ENCODE measurements at regions not wholly inside any gene's neighbourhood (a gene's known extent, or its start where the extent isn't known, plus 50 kb on each side); places are given as distances from the start of the nearest gene placed in this dataset.

- no peak for DNase-seq (ENCODE audit: low read depth)
Observed at GRCh38 chr2:16050908-16051489, 110.6 kb downstream of the MYCN start.

- DNase-seq (ENCODE audit: low read depth) = no peak
Observed at GRCh38 chr2:16050261-16050907, 110.0 kb downstream of the MYCN start.

GRCh38 chr2:16049406-16049805, 109.1 kb downstream of the MYCN start:
- no peak for DNase-seq (ENCODE audit: low read depth)

- DNase-seq (ENCODE audit: low read depth) = no peak
Observed at GRCh38 chr2:16048466-16048865, 108.1 kb downstream of the MYCN start.

GRCh38 chr2:16047701-16048100, 107.4 kb downstream of the MYCN start:
- DNase-seq (ENCODE audit: low read depth) = no peak

- DNase-seq (ENCODE audit: low read depth) = no peak
Observed at GRCh38 chr2:16046649-16047048, 106.3 kb downstream of the MYCN start.

- DNase-seq (ENCODE audit: low read depth) = no peak
Observed at GRCh38 chr2:16045653-16046352, 105.5 kb downstream of the MYCN start.

- no peak for DNase-seq (ENCODE audit: low read depth)
Observed at GRCh38 chr2:16044946-16045456, 104.7 kb downstream of the MYCN start.

GRCh38 chr2:16043627-16044026, 103.3 kb downstream of the MYCN start:
- DNase-seq (ENCODE audit: low read depth) = no peak

GRCh38 chr2:16043192-16043591, 102.8 kb downstream of the MYCN start:
- DNase-seq (ENCODE audit: low read depth) = no peak

GRCh38 chr2:16042201-16042700, 101.9 kb downstream of the MYCN start:
- DNase-seq (ENCODE audit: low read depth) = no peak

GRCh38 chr2:16040271-16041010, 100.1 kb downstream of the MYCN start:
- DNase-seq (ENCODE audit: low read depth) = no peak

- no peak for DNase-seq (ENCODE audit: low read depth)
Observed at GRCh38 chr2:16039823-16040222, 99.5 kb downstream of the MYCN start.

GRCh38 chr2:16039055-16039454, 98.7 kb downstream of the MYCN start:
- DNase-seq (ENCODE audit: low read depth) = no peak

- DNase-seq (ENCODE audit: low read depth) = no peak
Observed at GRCh38 chr2:16038621-16039020, 98.3 kb downstream of the MYCN start.

GRCh38 chr2:16037808-16038457, 97.6 kb downstream of the MYCN start:
- no peak for DNase-seq (ENCODE audit: low read depth)

GRCh38 chr2:16036951-16037350, 96.6 kb downstream of the MYCN start:
- no peak for DNase-seq (ENCODE audit: low read depth)

- no peak for DNase-seq (ENCODE audit: low read depth)
Observed at GRCh38 chr2:16035747-16036745, 95.7 kb downstream of the MYCN start.

GRCh38 chr2:16034975-16035746, 94.8 kb downstream of the MYCN start:
- no peak for DNase-seq (ENCODE audit: low read depth)

Data from iris pigment epithelial cell (primary cell).